ENCODE measurements at regions not wholly inside any gene's neighbourhood (a gene's known extent, or its start where the extent isn't known, plus 50 kb on each side); places are given as distances from the start of the nearest gene placed in this dataset.
"Not testable (repeated sequence)": the region's sequence is repeated elsewhere in the genome, so short reads cannot be mapped to it uniquely, and the experiment has no call there.

GRCh38 chr3:140871022-140871421, 70.6 kb upstream of the SLC25A36 start:
- DNase-seq = no peak

GRCh38 chr3:140872165-140872564, 69.5 kb upstream of the SLC25A36 start:
- not testable (repeated sequence) for DNase-seq

- DNase-seq = no peak
Measured at GRCh38 chr3:140883428-140884040, 58.1 kb upstream of the SLC25A36 start.

- not testable (repeated sequence) for DNase-seq
Measured at GRCh38 chr3:140885697-140886096, 55.9 kb upstream of the SLC25A36 start.

Data from CD4-positive, alpha-beta T cell treated with Interleukin-17A for 4 hours (primary cell).